HS-27A (cell line): ENCODE measurements at regions not wholly inside any gene's neighbourhood (a gene's known extent, or its start where the extent isn't known, plus 50 kb on each side); places are given as distances from the start of the nearest gene placed in this dataset.

Experiments
- DNase-seq: peaks from one replicate; pipeline ENCODE4 v3.0.0-alpha.2; 2012; ENCODE audit warnings: low read depth, missing footprints

- DNase-seq: no peak
Observed at GRCh38 chr11:96614101-96614500, 224.3 kb downstream of the JRKL start.

- DNase-seq: no peak
Observed at GRCh38 chr11:96614846-96615245, 225.0 kb downstream of the JRKL start.

GRCh38 chr11:96620464-96621044, 230.7 kb downstream of the JRKL start:
- DNase-seq: no peak

GRCh38 chr11:96621161-96621560, 231.3 kb downstream of the JRKL start:
- DNase-seq: no peak

- no peak for DNase-seq
Observed at GRCh38 chr11:96622026-96622634, 232.3 kb downstream of the JRKL start.

GRCh38 chr11:96624126-96624525, 234.3 kb downstream of the JRKL start:
- DNase-seq: no peak

GRCh38 chr11:96627376-96627775, 237.6 kb downstream of the JRKL start:
- no peak for DNase-seq

GRCh38 chr11:96635655-96636054, 245.8 kb downstream of the JRKL start:
- DNase-seq: no peak

- DNase-seq: no peak
Observed at GRCh38 chr11:96641261-96641660, 251.4 kb downstream of the JRKL start.

- DNase-seq: no peak
Observed at GRCh38 chr11:96642583-96642982, 252.8 kb downstream of the JRKL start.

- no peak for DNase-seq
Observed at GRCh38 chr11:96643173-96643572, 253.4 kb downstream of the JRKL start.

GRCh38 chr11:96647621-96648020, 257.8 kb downstream of the JRKL start:
- no peak for DNase-seq

- no peak for DNase-seq
Observed at GRCh38 chr11:96648991-96649390, 259.2 kb downstream of the JRKL start.

- no peak for DNase-seq
Observed at GRCh38 chr11:96652516-96652915, 262.7 kb downstream of the JRKL start.

- DNase-seq: no peak
Observed at GRCh38 chr11:96655474-96655873, 265.7 kb downstream of the JRKL start.

- no peak for DNase-seq
Observed at GRCh38 chr11:96658436-96658835, 268.6 kb downstream of the JRKL start.

GRCh38 chr11:96664110-96664509, 274.3 kb downstream of the JRKL start:
- DNase-seq: no peak

- DNase-seq: no peak
Observed at GRCh38 chr11:96680211-96681018, 290.6 kb downstream of the JRKL start.

- DNase-seq: no peak
Observed at GRCh38 chr11:96681019-96681716, 291.4 kb downstream of the JRKL start.

- no peak for DNase-seq
Observed at GRCh38 chr11:96694338-96694737, 304.5 kb downstream of the JRKL start.

GRCh38 chr11:96696731-96697130, 306.9 kb downstream of the JRKL start:
- DNase-seq: no peak

GRCh38 chr11:96697466-96697865, 307.7 kb downstream of the JRKL start:
- DNase-seq: no peak

GRCh38 chr11:96704847-96705246, 315.0 kb downstream of the JRKL start:
- no peak for DNase-seq
